SK-N-SH treated with all-trans-retinoic acid at 6 μM for 48 hours (cell line): ENCODE measurements at regions not wholly inside any gene's neighbourhood (a gene's known extent, or its start where the extent isn't known, plus 50 kb on each side); places are given as distances from the start of the nearest gene placed in this dataset.

Source experiments
- ARNTL ChIP-seq: fragments of 450-650 bp; formaldehyde crosslinking; IDR thresholded peaks from 2 replicates; pipeline ENCODE4 v1.5.0; 2020; ENCODE audit warnings: low read depth, mild to moderate bottlenecking, moderate library complexity, borderline replicate concordance
- BACH2 ChIP-seq: fragments of 250-450 bp; sonication (Bioruptor Pico); IDR thresholded peaks from 2 replicates; pipeline ENCODE4 v1.9.0; 2021; ENCODE audit warnings: mild to moderate bottlenecking, borderline replicate concordance
- GLIS3 ChIP-seq: fragments of 250-450 bp; sonication (Bioruptor Pico); IDR thresholded peaks from 2 replicates; pipeline ENCODE4 v1.5.0; 2020; ENCODE audit warnings: mild to moderate bottlenecking, moderate library complexity
- RARB ChIP-seq: fragments of 250-450 bp; sonication (Bioruptor Pico); IDR thresholded peaks from 2 replicates; pipeline ENCODE4 v1.8.0; 2021; ENCODE audit warnings: mild to moderate bottlenecking, moderate library complexity
- SNAI2 ChIP-seq: fragments of 250-450 bp; sonication (Bioruptor Pico); IDR thresholded peaks from 2 replicates; pipeline ENCODE4 v1.5.0; 2020; ENCODE audit warnings: mild to moderate bottlenecking, moderate library complexity
- TCF4 ChIP-seq: fragments of 250-450 bp; sonication (Bioruptor Pico); IDR thresholded peaks from 2 replicates; pipeline ENCODE4 v1.8.0; 2021; ENCODE audit warnings: mild to moderate bottlenecking, moderate library complexity, borderline replicate concordance
- TOX ChIP-seq: fragments of 250-450 bp; sonication (Bioruptor Pico); IDR thresholded peaks from 2 replicates; pipeline ENCODE4 v1.8.0; 2021; ENCODE audit warnings: mild to moderate bottlenecking, moderate library complexity, borderline replicate concordance
- ZFP3 ChIP-seq: fragments of 250-450 bp; sonication (Bioruptor Pico); IDR thresholded peaks from 2 replicates; pipeline ENCODE4 v1.5.0; 2020; ENCODE audit warnings: mild to moderate bottlenecking, moderate library complexity
- ZFP30 ChIP-seq: fragments of 450-650 bp; formaldehyde crosslinking; IDR thresholded peaks from 2 replicates; pipeline ENCODE4 v1.5.0; 2022; ENCODE audit warnings: mild to moderate bottlenecking, moderate library complexity
- ZNF70 ChIP-seq: fragments of 450-650 bp; formaldehyde crosslinking; IDR thresholded peaks from 2 replicates; pipeline ENCODE4 v1.5.0; 2020; ENCODE audit warnings: mild to moderate bottlenecking, moderate library complexity
- TF ChIP-seq, protein P1 (sequence below): fragments of 250-450 bp; sonication (Bioruptor Pico); IDR thresholded peaks from 2 replicates; pipeline ENCODE4 v1.5.1; 2020; ENCODE audit warnings: low read depth, mild to moderate bottlenecking, moderate library complexity

DNA sequence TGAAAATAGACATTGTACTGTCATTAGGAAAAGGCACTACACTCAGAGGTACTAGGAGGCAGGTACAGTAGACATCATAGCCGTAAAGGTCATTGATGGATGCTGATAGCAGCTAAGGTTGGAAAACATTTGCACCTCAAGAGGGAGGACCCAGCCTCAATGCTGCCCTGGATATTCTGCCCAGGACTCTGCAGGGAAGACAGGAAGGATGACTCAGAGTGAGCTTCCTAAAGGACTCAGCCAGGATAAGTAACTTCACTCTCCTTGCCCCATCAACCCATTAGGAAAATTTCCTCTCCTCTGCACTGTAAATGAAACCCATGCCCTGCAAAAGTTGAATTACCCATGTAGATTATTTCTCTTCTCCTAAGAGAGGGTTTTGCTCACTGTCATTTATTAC lies 617.9 kb upstream of the MKI67 start:
- TF ChIP-seq RARB (no peak), TCF4 (CRISPR knock-in tag) (no peak), ZFP30 (CRISPR knock-in tag) (no peak), SNAI2 (CRISPR knock-in tag) (no peak), BACH2 (CRISPR knock-in tag) (no peak), ZNF70 (CRISPR knock-in tag) (no peak), GLIS3 (CRISPR knock-in tag) (no peak), ZFP3 (CRISPR knock-in tag) (no peak), ARNTL (CRISPR knock-in tag) (no peak), TOX (CRISPR knock-in tag) (no peak)
- TF ChIP-seq, protein P1, sequence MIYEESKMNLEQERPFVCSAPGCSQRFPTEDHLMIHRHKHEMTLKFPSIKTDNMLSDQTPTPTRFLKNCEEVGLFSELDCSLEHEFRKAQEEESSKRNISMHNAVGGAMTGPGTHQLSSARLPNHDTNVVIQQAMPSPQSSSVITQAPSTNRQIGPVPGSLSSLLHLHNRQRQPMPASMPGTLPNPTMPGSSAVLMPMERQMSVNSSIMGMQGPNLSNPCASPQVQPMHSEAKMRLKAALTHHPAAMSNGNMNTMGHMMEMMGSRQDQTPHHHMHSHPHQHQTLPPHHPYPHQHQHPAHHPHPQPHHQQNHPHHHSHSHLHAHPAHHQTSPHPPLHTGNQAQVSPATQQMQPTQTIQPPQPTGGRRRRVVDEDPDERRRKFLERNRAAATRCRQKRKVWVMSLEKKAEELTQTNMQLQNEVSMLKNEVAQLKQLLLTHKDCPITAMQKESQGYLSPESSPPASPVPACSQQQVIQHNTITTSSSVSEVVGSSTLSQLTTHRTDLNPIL (CRISPR knock-in tag), result no peak
